ENCODE measurements at regions not wholly inside any gene's neighbourhood (a gene's known extent, or its start where the extent isn't known, plus 50 kb on each side); places are given as distances from the start of the nearest gene placed in this dataset.

GRCh38 chr9:81532251-81532650 lies 157.1 kb downstream of the TLE1 start:
- ATAC-seq (ENCODE audit: low read depth) (no peak), DNase-seq (ENCODE audit: low spot score in 2 of 2) (no peak)
- no peak overlapping the region for H3K27ac Mint-ChIP-seq
- H3K36me3 Mint-ChIP-seq, result no peaks in the 10 kb centered on the region
- H3K4me3 Mint-ChIP-seq, result no peak overlapping the region
- no peaks in the 10 kb centered on the region for H3K27me3 Mint-ChIP-seq
- H3K9me3 Mint-ChIP-seq, result no peaks in the 10 kb centered on the region
- peaks cover 16% of the 10 kb centered on the region for H3K4me1 Mint-ChIP-seq

GRCh38 chr9:81531511-81531910 lies 157.8 kb downstream of the TLE1 start:
- no peak for ATAC-seq (ENCODE audit: low read depth)
- Mint-ChIP-seq H3K36me3 (no peaks in the 10 kb centered on the region), H3K27ac (no peak overlapping the region), H3K9me3 (no peaks in the 10 kb centered on the region), H3K4me3 (no peak overlapping the region), H3K4me1 (peaks cover 18% of the 10 kb centered on the region), H3K27me3 (peaks cover 2% of the 10 kb centered on the region)
- DNase-seq (ENCODE audit: low spot score in 2 of 2), result no peak

GRCh38 chr9:81530846-81531245 lies 158.5 kb downstream of the TLE1 start:
- Mint-ChIP-seq H3K27me3 (peaks cover 2% of the 10 kb centered on the region), H3K27ac (no peak overlapping the region), H3K4me3 (no peak overlapping the region), H3K4me1 (peaks cover 18% of the 10 kb centered on the region), H3K36me3 (no peaks in the 10 kb centered on the region), H3K9me3 (no peaks in the 10 kb centered on the region)
- ATAC-seq (ENCODE audit: low read depth) (no peak), DNase-seq (ENCODE audit: low spot score in 2 of 2) (no peak)

GRCh38 chr9:81530310-81530810 lies 159.0 kb downstream of the TLE1 start:
- peak; percentile 97 for ATAC-seq (ENCODE audit: low read depth)
- H3K4me1 Mint-ChIP-seq, result peaks cover 18% of the 10 kb centered on the region
- peak in 1 of 2 donors; percentile 23 for DNase-seq (ENCODE audit: low spot score in 2 of 2)
- H3K27me3 Mint-ChIP-seq, result peaks cover 2% of the 10 kb centered on the region
- H3K27ac Mint-ChIP-seq, result peak overlapping the region; percentile 32
- no peaks in the 10 kb centered on the region for H3K9me3 Mint-ChIP-seq
- no peaks in the 10 kb centered on the region for H3K36me3 Mint-ChIP-seq
- peak overlapping the region; percentile 53 for H3K4me3 Mint-ChIP-seq

- H3K27ac Mint-ChIP-seq, result peak overlapping the region; percentile 32
Measured at GRCh38 chr9:81529556-81530193, 159.7 kb downstream of the TLE1 start.

GRCh38 chr9:81526587-81526986 lies 162.8 kb downstream of the TLE1 start:
- H3K36me3 Mint-ChIP-seq, result no peaks in the 10 kb centered on the region
- H3K4me1 Mint-ChIP-seq, result peaks cover 26% of the 10 kb centered on the region
- H3K27me3 Mint-ChIP-seq, result peaks cover 2% of the 10 kb centered on the region
- H3K27ac Mint-ChIP-seq, result no peak overlapping the region
- H3K4me3 Mint-ChIP-seq, result no peak overlapping the region
- DNase-seq (ENCODE audit: low spot score in 2 of 2), result no peak
- no peak for ATAC-seq (ENCODE audit: low read depth)
- no peaks in the 10 kb centered on the region for H3K9me3 Mint-ChIP-seq

More at GRCh38 chr9:81529556-81530193, 159.7 kb downstream of the TLE1 start:
- no peak for ATAC-seq (ENCODE audit: low read depth)
- H3K4me3 Mint-ChIP-seq, result no peak overlapping the region
- no peak for DNase-seq (ENCODE audit: low spot score in 2 of 2)
- H3K36me3 Mint-ChIP-seq, result no peaks in the 10 kb centered on the region
- no peaks in the 10 kb centered on the region for H3K9me3 Mint-ChIP-seq
- peaks cover 18% of the 10 kb centered on the region for H3K4me1 Mint-ChIP-seq
- peaks cover 2% of the 10 kb centered on the region for H3K27me3 Mint-ChIP-seq

- peaks cover 2% of the 10 kb centered on the region for H3K27me3 Mint-ChIP-seq
- H3K27ac Mint-ChIP-seq, result no peak overlapping the region
- peak; percentile 87 for ATAC-seq (ENCODE audit: low read depth)
- no peaks in the 10 kb centered on the region for H3K9me3 Mint-ChIP-seq
- H3K4me1 Mint-ChIP-seq, result peaks cover 10% of the 10 kb centered on the region
- peak overlapping the region; percentile 63 for H3K4me3 Mint-ChIP-seq
- DNase-seq (ENCODE audit: low spot score in 2 of 2), result peak in 1 of 2 donors; percentile 38
- H3K36me3 Mint-ChIP-seq, result no peaks in the 10 kb centered on the region
Measured at GRCh38 chr9:81522716-81523551, 166.4 kb downstream of the TLE1 start.

- no peak overlapping the region for H3K4me3 Mint-ChIP-seq
- ATAC-seq (ENCODE audit: low read depth) (no peak), DNase-seq (ENCODE audit: low spot score in 2 of 2) (no peak)
- H3K27me3 Mint-ChIP-seq, result peaks cover 6% of the 10 kb centered on the region
- H3K27ac Mint-ChIP-seq, result no peak overlapping the region
- H3K4me1 Mint-ChIP-seq, result peaks cover 10% of the 10 kb centered on the region
- H3K9me3 Mint-ChIP-seq, result no peaks in the 10 kb centered on the region
- no peaks in the 10 kb centered on the region for H3K36me3 Mint-ChIP-seq
Measured at GRCh38 chr9:81521892-81522291, 167.5 kb downstream of the TLE1 start.

GRCh38 chr9:81519816-81520495 lies 169.4 kb downstream of the TLE1 start:
- ATAC-seq (ENCODE audit: low read depth), result no peak
- DNase-seq (ENCODE audit: low spot score in 2 of 2), result no peak
- Mint-ChIP-seq H3K27ac (no peak overlapping the region), H3K36me3 (no peaks in the 10 kb centered on the region), H3K4me3 (no peak overlapping the region), H3K9me3 (no peaks in the 10 kb centered on the region), H3K27me3 (peaks cover 9% of the 10 kb centered on the region), H3K4me1 (peaks cover 8% of the 10 kb centered on the region)

- H3K36me3 Mint-ChIP-seq, result no peaks in the 10 kb centered on the region
- ATAC-seq (ENCODE audit: low read depth) (no peak), DNase-seq (ENCODE audit: low spot score in 2 of 2) (no peak)
- H3K4me3 Mint-ChIP-seq, result no peak overlapping the region
- H3K4me1 Mint-ChIP-seq, result peaks cover 4% of the 10 kb centered on the region
- H3K9me3 Mint-ChIP-seq, result no peaks in the 10 kb centered on the region
- H3K27ac Mint-ChIP-seq, result no peak overlapping the region
- peaks cover 9% of the 10 kb centered on the region for H3K27me3 Mint-ChIP-seq
Measured at GRCh38 chr9:81517954-81518353, 171.4 kb downstream of the TLE1 start.

GRCh38 chr9:81513059-81513458 lies 176.3 kb downstream of the TLE1 start:
- H3K9me3 Mint-ChIP-seq, result no peaks in the 10 kb centered on the region
- ATAC-seq (ENCODE audit: low read depth), result no peak

GRCh38 chr9:81512641-81513040 lies 176.7 kb downstream of the TLE1 start:
- no peak for DNase-seq (ENCODE audit: low spot score in 2 of 2)
- no peaks in the 10 kb centered on the region for H3K9me3 Mint-ChIP-seq
- peaks cover 5% of the 10 kb centered on the region for H3K4me1 Mint-ChIP-seq
- no peak overlapping the region for H3K4me3 Mint-ChIP-seq
- no peak overlapping the region for H3K27ac Mint-ChIP-seq
- ATAC-seq (ENCODE audit: low read depth), result no peak
- no peaks in the 10 kb centered on the region for H3K36me3 Mint-ChIP-seq
- peaks cover 23% of the 10 kb centered on the region for H3K27me3 Mint-ChIP-seq

More at GRCh38 chr9:81513059-81513458, 176.3 kb downstream of the TLE1 start:
- DNase-seq (ENCODE audit: low spot score in 2 of 2), result no peak
- no peak overlapping the region for H3K27ac Mint-ChIP-seq
- H3K4me1 Mint-ChIP-seq, result peaks cover 5% of the 10 kb centered on the region
- no peaks in the 10 kb centered on the region for H3K36me3 Mint-ChIP-seq
- H3K4me3 Mint-ChIP-seq, result no peak overlapping the region
- H3K27me3 Mint-ChIP-seq, result peaks cover 24% of the 10 kb centered on the region

- no peak overlapping the region for H3K4me3 Mint-ChIP-seq
- no peak overlapping the region for H3K27ac Mint-ChIP-seq
- H3K4me1 Mint-ChIP-seq, result peaks cover 5% of the 10 kb centered on the region
- DNase-seq (ENCODE audit: low spot score in 2 of 2) (no peak), ATAC-seq (ENCODE audit: low read depth) (no peak)
- no peaks in the 10 kb centered on the region for H3K36me3 Mint-ChIP-seq
- H3K27me3 Mint-ChIP-seq, result peaks cover 15% of the 10 kb centered on the region
- H3K9me3 Mint-ChIP-seq, result no peaks in the 10 kb centered on the region
Measured at GRCh38 chr9:81508476-81508875, 180.9 kb downstream of the TLE1 start.

Data from memory B cell (primary cell).